ENCODE measurements at regions not wholly inside any gene's neighbourhood (a gene's known extent, or its start where the extent isn't known, plus 50 kb on each side); places are given as distances from the start of the nearest gene placed in this dataset.

GRCh38 chr1:172951730-172952365 lies 98.9 kb downstream of the TNFSF18 start:
- DNase-seq (ENCODE audit: low spot score) = no peak

- DNase-seq (ENCODE audit: low spot score) = no peak
Measured at GRCh38 chr1:172952516-172952915, 98.2 kb downstream of the TNFSF18 start.

- no peak for DNase-seq (ENCODE audit: low spot score)
Measured at GRCh38 chr1:172954476-172955150, 96.1 kb downstream of the TNFSF18 start.

- DNase-seq (ENCODE audit: low spot score) = no peak
Measured at GRCh38 chr1:172955161-172955815, 95.5 kb downstream of the TNFSF18 start.

GRCh38 chr1:172956871-172957270 lies 93.9 kb downstream of the TNFSF18 start:
- DNase-seq (ENCODE audit: low spot score) = no peak

- no peak for DNase-seq (ENCODE audit: low spot score)
Measured at GRCh38 chr1:172957491-172957890, 93.2 kb downstream of the TNFSF18 start.

GRCh38 chr1:172959571-172959970 lies 91.2 kb downstream of the TNFSF18 start:
- DNase-seq (ENCODE audit: low spot score) = no peak

GRCh38 chr1:172960019-172960418 lies 90.7 kb downstream of the TNFSF18 start:
- DNase-seq (ENCODE audit: low spot score) = no peak

GRCh38 chr1:172960454-172961208 lies 90.1 kb downstream of the TNFSF18 start:
- no peak for DNase-seq (ENCODE audit: low spot score)

- DNase-seq (ENCODE audit: low spot score) = no peak
Measured at GRCh38 chr1:172964864-172965263, 85.9 kb downstream of the TNFSF18 start.

- no peak for DNase-seq (ENCODE audit: low spot score)
Measured at GRCh38 chr1:172966844-172967540, 83.7 kb downstream of the TNFSF18 start.

GRCh38 chr1:172967936-172968335 lies 82.8 kb downstream of the TNFSF18 start:
- DNase-seq (ENCODE audit: low spot score) = no peak

- no peak for DNase-seq (ENCODE audit: low spot score)
Measured at GRCh38 chr1:172969611-172970010, 81.1 kb downstream of the TNFSF18 start.

- DNase-seq (ENCODE audit: low spot score) = no peak
Measured at GRCh38 chr1:172970186-172970585, 80.6 kb downstream of the TNFSF18 start.

GRCh38 chr1:172971241-172971640 lies 79.5 kb downstream of the TNFSF18 start:
- DNase-seq (ENCODE audit: low spot score) = no peak

GRCh38 chr1:172972258-172972657 lies 78.5 kb downstream of the TNFSF18 start:
- DNase-seq (ENCODE audit: low spot score) = no peak

- no peak for DNase-seq (ENCODE audit: low spot score)
Measured at GRCh38 chr1:172973424-172973823, 77.3 kb downstream of the TNFSF18 start.

GRCh38 chr1:172976222-172977041 lies 74.3 kb downstream of the TNFSF18 start:
- DNase-seq (ENCODE audit: low spot score) = no peak

GRCh38 chr1:172977296-172978017 lies 73.3 kb downstream of the TNFSF18 start:
- DNase-seq (ENCODE audit: low spot score) = no peak

GRCh38 chr1:172978595-172978994 lies 72.1 kb downstream of the TNFSF18 start:
- no peak for DNase-seq (ENCODE audit: low spot score)

Measured in SK-N-DZ (cell line).